C4-2B (cell line): ENCODE measurements at regions not wholly inside any gene's neighbourhood (a gene's known extent, or its start where the extent isn't known, plus 50 kb on each side); places are given as distances from the start of the nearest gene placed in this dataset.

Source experiments
- ZFX ChIP-seq: fragments of 450-650 bp; IDR thresholded peaks from 2 replicates; pipeline ENCODE4 v1.6.1; 2017
- TF ChIP-seq, protein P1 (sequence below): fragments of 450-650 bp; conservative IDR thresholded peaks from 2 replicates; pipeline ENCODE4 v1.5.1; 2017; ENCODE audit warnings: mild to moderate bottlenecking

DNA sequence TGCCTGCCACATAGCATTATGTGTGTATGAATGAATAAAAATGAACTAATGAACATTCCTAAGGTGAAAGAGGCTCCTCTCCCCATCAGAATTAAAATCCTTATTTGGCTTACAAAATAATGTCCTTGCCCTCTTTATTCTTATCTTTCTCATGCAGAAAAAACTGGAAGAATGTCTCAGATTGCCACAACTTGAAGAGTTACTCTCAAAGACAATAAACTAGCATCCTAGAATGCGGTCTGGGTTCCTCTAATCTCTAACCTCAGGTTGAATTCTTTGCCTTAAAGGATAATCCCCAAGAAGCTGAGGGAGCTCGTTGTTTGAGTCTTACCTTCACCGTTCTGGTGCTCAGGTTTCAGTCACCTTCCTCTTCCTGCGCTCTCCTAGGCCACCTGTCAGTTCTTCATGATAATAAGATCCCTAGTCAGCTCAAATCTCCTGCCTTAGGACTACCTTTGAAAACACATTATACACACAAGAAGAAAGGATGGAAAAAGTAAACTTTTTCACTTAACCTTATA lies 147.1 kb downstream of the PHLDA1 start:
- TF ChIP-seq, protein P1, sequence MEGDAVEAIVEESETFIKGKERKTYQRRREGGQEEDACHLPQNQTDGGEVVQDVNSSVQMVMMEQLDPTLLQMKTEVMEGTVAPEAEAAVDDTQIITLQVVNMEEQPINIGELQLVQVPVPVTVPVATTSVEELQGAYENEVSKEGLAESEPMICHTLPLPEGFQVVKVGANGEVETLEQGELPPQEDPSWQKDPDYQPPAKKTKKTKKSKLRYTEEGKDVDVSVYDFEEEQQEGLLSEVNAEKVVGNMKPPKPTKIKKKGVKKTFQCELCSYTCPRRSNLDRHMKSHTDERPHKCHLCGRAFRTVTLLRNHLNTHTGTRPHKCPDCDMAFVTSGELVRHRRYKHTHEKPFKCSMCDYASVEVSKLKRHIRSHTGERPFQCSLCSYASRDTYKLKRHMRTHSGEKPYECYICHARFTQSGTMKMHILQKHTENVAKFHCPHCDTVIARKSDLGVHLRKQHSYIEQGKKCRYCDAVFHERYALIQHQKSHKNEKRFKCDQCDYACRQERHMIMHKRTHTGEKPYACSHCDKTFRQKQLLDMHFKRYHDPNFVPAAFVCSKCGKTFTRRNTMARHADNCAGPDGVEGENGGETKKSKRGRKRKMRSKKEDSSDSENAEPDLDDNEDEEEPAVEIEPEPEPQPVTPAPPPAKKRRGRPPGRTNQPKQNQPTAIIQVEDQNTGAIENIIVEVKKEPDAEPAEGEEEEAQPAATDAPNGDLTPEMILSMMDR: no peak
- TF ChIP-seq ZFX: no peak
